ENCODE measurements at regions not wholly inside any gene's neighbourhood (a gene's known extent, or its start where the extent isn't known, plus 50 kb on each side); places are given as distances from the start of the nearest gene placed in this dataset.

DNA sequence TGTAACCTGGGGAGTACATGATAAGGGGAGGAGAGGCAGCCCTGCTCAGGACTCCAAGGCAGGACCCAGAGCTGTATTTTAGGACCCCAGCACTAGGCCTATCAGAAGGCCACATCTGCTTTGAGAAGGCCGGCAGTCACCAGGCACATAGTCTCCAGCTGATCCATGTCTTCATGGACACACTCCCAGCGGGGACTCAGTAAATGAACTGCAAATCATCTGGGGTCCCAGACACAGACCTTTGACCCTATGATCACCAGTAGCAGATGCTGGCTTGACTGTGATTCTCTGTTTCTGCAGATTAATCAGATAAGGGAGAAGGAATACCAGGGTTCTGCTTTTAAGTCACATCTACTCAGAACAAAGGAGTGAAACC, 341.4 kb upstream of the PODXL start:
- TF ChIP-seq, protein P1, sequence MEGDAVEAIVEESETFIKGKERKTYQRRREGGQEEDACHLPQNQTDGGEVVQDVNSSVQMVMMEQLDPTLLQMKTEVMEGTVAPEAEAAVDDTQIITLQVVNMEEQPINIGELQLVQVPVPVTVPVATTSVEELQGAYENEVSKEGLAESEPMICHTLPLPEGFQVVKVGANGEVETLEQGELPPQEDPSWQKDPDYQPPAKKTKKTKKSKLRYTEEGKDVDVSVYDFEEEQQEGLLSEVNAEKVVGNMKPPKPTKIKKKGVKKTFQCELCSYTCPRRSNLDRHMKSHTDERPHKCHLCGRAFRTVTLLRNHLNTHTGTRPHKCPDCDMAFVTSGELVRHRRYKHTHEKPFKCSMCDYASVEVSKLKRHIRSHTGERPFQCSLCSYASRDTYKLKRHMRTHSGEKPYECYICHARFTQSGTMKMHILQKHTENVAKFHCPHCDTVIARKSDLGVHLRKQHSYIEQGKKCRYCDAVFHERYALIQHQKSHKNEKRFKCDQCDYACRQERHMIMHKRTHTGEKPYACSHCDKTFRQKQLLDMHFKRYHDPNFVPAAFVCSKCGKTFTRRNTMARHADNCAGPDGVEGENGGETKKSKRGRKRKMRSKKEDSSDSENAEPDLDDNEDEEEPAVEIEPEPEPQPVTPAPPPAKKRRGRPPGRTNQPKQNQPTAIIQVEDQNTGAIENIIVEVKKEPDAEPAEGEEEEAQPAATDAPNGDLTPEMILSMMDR (IDR thresholded peaks at IDR 0.05; ENCODE audit: borderline replicate concordance, extremely low read depth, low read length, poor library complexity, severe bottlenecking) = no peak
- no peak for TF ChIP-seq EZH2 (IDR thresholded peaks at IDR 0.05; ENCODE audit: borderline replicate concordance, low read depth, low read length, severe bottlenecking)
